SK-N-SH treated with all-trans-retinoic acid at 6 μM for 48 hours (cell line): ENCODE measurements at regions not wholly inside any gene's neighbourhood (a gene's known extent, or its start where the extent isn't known, plus 50 kb on each side); places are given as distances from the start of the nearest gene placed in this dataset.

Source experiments
- ATAC-seq: fragments of 200-7000 bp; cut with Tn5 transposase; 3 replicates; pipeline ENCODE4 v1.9.1; 2020; ENCODE audit warnings: mild to moderate bottlenecking, moderate library complexity
- ARNTL ChIP-seq: fragments of 450-650 bp; formaldehyde crosslinking; IDR thresholded peaks from 2 replicates; pipeline ENCODE4 v1.5.0; 2020; ENCODE audit warnings: low read depth, mild to moderate bottlenecking, moderate library complexity, borderline replicate concordance
- BACH2 ChIP-seq: fragments of 250-450 bp; sonication (Bioruptor Pico); IDR thresholded peaks from 2 replicates; pipeline ENCODE4 v1.9.0; 2021; ENCODE audit warnings: mild to moderate bottlenecking, borderline replicate concordance
- CREB5 ChIP-seq: fragments of 250-450 bp; sonication (Bioruptor Pico); IDR thresholded peaks from 2 replicates; pipeline ENCODE4 v1.5.1; 2020; ENCODE audit warnings: low read depth, mild to moderate bottlenecking, moderate library complexity
- CSDC2 ChIP-seq: fragments of 250-450 bp; sonication (Bioruptor Pico); IDR thresholded peaks from 2 replicates; pipeline ENCODE4 v1.5.0; 2020; ENCODE audit warnings: mild to moderate bottlenecking, moderate library complexity
- CSRNP3 ChIP-seq: fragments of 250-450 bp; sonication (Bioruptor Pico); IDR thresholded peaks from 2 replicates; pipeline ENCODE4 v1.5.1; 2021; ENCODE audit warnings: mild to moderate bottlenecking, moderate library complexity
- ESRRG ChIP-seq: fragments of 250-450 bp; sonication (Bioruptor Pico); IDR thresholded peaks from 2 replicates; pipeline ENCODE4 v1.6.1; 2021; ENCODE audit warnings: mild to moderate bottlenecking
- ISL1 ChIP-seq: fragments of 250-450 bp; sonication (Bioruptor Pico); IDR thresholded peaks from 2 replicates; pipeline ENCODE4 v2.1.2; 2022; ENCODE audit warnings: mild to moderate bottlenecking, moderate library complexity
- OSR1 ChIP-seq: fragments of 250-450 bp; sonication (Bioruptor Pico); IDR thresholded peaks from 2 replicates; pipeline ENCODE4 v1.8.0; 2022; ENCODE audit warnings: moderate library complexity, mild to moderate bottlenecking, inconsistent platforms
- PATZ1 ChIP-seq: fragments of 250-450 bp; sonication (Bioruptor Pico); IDR thresholded peaks from 2 replicates; pipeline ENCODE4 v1.8.0; 2020; ENCODE audit warnings: mild to moderate bottlenecking, moderate library complexity, borderline replicate concordance
- POU6F1 ChIP-seq: fragments of 250-450 bp; sonication (Bioruptor Pico); IDR thresholded peaks from 2 replicates; pipeline ENCODE4 v1.8.0; 2021; ENCODE audit warnings: low read depth, mild to moderate bottlenecking, moderate library complexity, borderline replicate concordance
- PPARA ChIP-seq: fragments of 250-450 bp; sonication (Bioruptor Pico); IDR thresholded peaks from 2 replicates; pipeline ENCODE4 v1.5.0; 2020; ENCODE audit warnings: mild to moderate bottlenecking, borderline replicate concordance
- RARB ChIP-seq: fragments of 250-450 bp; sonication (Bioruptor Pico); IDR thresholded peaks from 2 replicates; pipeline ENCODE4 v1.8.0; 2021; ENCODE audit warnings: mild to moderate bottlenecking, moderate library complexity
- SNAI2 ChIP-seq: fragments of 250-450 bp; sonication (Bioruptor Pico); IDR thresholded peaks from 2 replicates; pipeline ENCODE4 v1.5.0; 2020; ENCODE audit warnings: mild to moderate bottlenecking, moderate library complexity
- TCF4 ChIP-seq: fragments of 250-450 bp; sonication (Bioruptor Pico); IDR thresholded peaks from 2 replicates; pipeline ENCODE4 v1.8.0; 2021; ENCODE audit warnings: mild to moderate bottlenecking, moderate library complexity, borderline replicate concordance
- TOX ChIP-seq: fragments of 250-450 bp; sonication (Bioruptor Pico); IDR thresholded peaks from 2 replicates; pipeline ENCODE4 v1.8.0; 2021; ENCODE audit warnings: mild to moderate bottlenecking, moderate library complexity, borderline replicate concordance
- TSHZ2 ChIP-seq: fragments of 250-450 bp; sonication (Bioruptor Pico); IDR thresholded peaks from 2 replicates; pipeline ENCODE4 v1.5.0; 2020; ENCODE audit warnings: mild to moderate bottlenecking, moderate library complexity
- ZC3H10 ChIP-seq: fragments of 250-450 bp; sonication (Bioruptor Pico); IDR thresholded peaks from 2 replicates; pipeline ENCODE4 v1.5.1; 2021; ENCODE audit warnings: mild to moderate bottlenecking, moderate library complexity
- ZFP3 ChIP-seq: fragments of 250-450 bp; sonication (Bioruptor Pico); IDR thresholded peaks from 2 replicates; pipeline ENCODE4 v1.5.0; 2020; ENCODE audit warnings: mild to moderate bottlenecking, moderate library complexity
- ZFP30 ChIP-seq: fragments of 450-650 bp; formaldehyde crosslinking; IDR thresholded peaks from 2 replicates; pipeline ENCODE4 v1.5.0; 2022; ENCODE audit warnings: mild to moderate bottlenecking, moderate library complexity
- ZNF565 ChIP-seq: fragments of 450-650 bp; formaldehyde crosslinking; conservative IDR thresholded peaks from 2 replicates; pipeline ENCODE4 v1.5.0; 2020; ENCODE audit warnings: low read depth, mild to moderate bottlenecking, moderate library complexity
- ZNF70 ChIP-seq: fragments of 450-650 bp; formaldehyde crosslinking; IDR thresholded peaks from 2 replicates; pipeline ENCODE4 v1.5.0; 2020; ENCODE audit warnings: mild to moderate bottlenecking, moderate library complexity
- ZNF8 ChIP-seq: fragments of 450-650 bp; formaldehyde crosslinking; IDR thresholded peaks from 2 replicates; pipeline ENCODE4 v1.5.0; 2020; ENCODE audit warnings: mild to moderate bottlenecking, moderate library complexity

- ATAC-seq = no peak; the same call in 2 of the 3 replicates
- no peak for TF ChIP-seq CSRNP3
- TF ChIP-seq OSR1 (CRISPR knock-in tag) = no peak
- TF ChIP-seq SNAI2 = no peak
- TF ChIP-seq ZFP3 = no peak
- TF ChIP-seq TSHZ2 (CRISPR knock-in tag) = no peak
- no peak for TF ChIP-seq ARNTL (CRISPR knock-in tag)
- TF ChIP-seq ZC3H10 = no peak
- no peak for TF ChIP-seq PPARA (CRISPR knock-in tag)
- no peak for TF ChIP-seq ZFP30 (CRISPR knock-in tag)
- no peak for TF ChIP-seq POU6F1 (CRISPR knock-in tag)
- TF ChIP-seq ESRRG (CRISPR knock-in tag) = no peak
- no peak for TF ChIP-seq RARB (CRISPR knock-in tag)
- no peak for TF ChIP-seq BACH2 (CRISPR knock-in tag)
- no peak for TF ChIP-seq PATZ1 (CRISPR knock-in tag)
- no peak for TF ChIP-seq ZNF8 (CRISPR knock-in tag)
- no peak for TF ChIP-seq CSDC2 (CRISPR knock-in tag)
- TF ChIP-seq ZNF70 (CRISPR knock-in tag) = no peak
- TF ChIP-seq TOX (CRISPR knock-in tag) = no peak
- TF ChIP-seq CREB5 (CRISPR knock-in tag) = no peak
These were observed 621.1 kb downstream of the BCOR start for GRCh38 chrX:39476604-39477021.

- peak; percentile 52; the same call in 2 of the 3 replicates for ATAC-seq
- TF ChIP-seq ISL1 (CRISPR knock-in tag) = no peak
- TF ChIP-seq CREB5 (CRISPR knock-in tag) = no peak
- no peak for TF ChIP-seq TOX (CRISPR knock-in tag)
- no peak for TF ChIP-seq PATZ1 (CRISPR knock-in tag)
- no peak for TF ChIP-seq ZNF565
- TF ChIP-seq ZNF70 (CRISPR knock-in tag) = no peak
- TF ChIP-seq ZC3H10 = no peak
- no peak for TF ChIP-seq ZNF8 (CRISPR knock-in tag)
- TF ChIP-seq CSDC2 (CRISPR knock-in tag) = no peak
- no peak for TF ChIP-seq POU6F1 (CRISPR knock-in tag)
- no peak for TF ChIP-seq RARB (CRISPR knock-in tag)
- TF ChIP-seq TCF4 (CRISPR knock-in tag) = no peak
- no peak for TF ChIP-seq PPARA (CRISPR knock-in tag)
- TF ChIP-seq ZFP3 = no peak
- no peak for TF ChIP-seq ZFP30 (CRISPR knock-in tag)
- no peak for TF ChIP-seq SNAI2
- no peak for TF ChIP-seq ESRRG (CRISPR knock-in tag)
These were observed 620.6 kb downstream of the BCOR start for GRCh38 chrX:39477031-39477761.
